B cell (primary cell): ENCODE measurements at regions not wholly inside any gene's neighbourhood (a gene's known extent, or its start where the extent isn't known, plus 50 kb on each side); places are given as distances from the start of the nearest gene placed in this dataset.

Source experiments
- EZH2 ChIP-seq: IDR thresholded peaks from 2 replicates; pipeline ENCODE4 v1.6.1; 2012; ENCODE audit warnings: borderline replicate concordance, low read depth, mild to moderate bottlenecking, moderate library complexity, low read length; ENCODE audit not compliant: insufficient read depth, poor library complexity, severe bottlenecking
- TF ChIP-seq, protein P1 (sequence below): fragments of 200-600 bp; IDR thresholded peaks from one replicate; pipeline ENCODE4 v1.8.0; 2022; ENCODE audit warnings: antibody characterized with exemption, mild to moderate bottlenecking

DNA sequence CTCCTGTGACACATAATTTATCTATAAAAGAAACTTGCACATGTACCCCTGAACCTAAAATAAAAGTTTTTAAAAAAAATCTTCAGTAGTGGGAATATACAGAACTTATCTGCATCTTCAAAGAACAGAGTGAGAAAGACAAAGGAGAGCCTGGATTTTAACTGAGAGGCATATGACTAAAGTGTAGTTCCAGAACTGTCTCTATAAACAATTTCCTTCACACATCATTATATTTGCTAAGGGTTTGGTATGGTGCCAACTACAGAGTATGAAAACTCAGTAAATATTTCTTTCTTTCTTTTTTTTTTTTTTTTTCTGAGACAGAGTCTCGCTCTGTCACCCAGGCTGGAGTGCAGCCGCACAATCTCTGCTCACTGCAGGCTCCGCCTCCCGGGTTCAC lies 49.9 kb upstream of the NFKB1 start:
- TF ChIP-seq, protein P1, sequence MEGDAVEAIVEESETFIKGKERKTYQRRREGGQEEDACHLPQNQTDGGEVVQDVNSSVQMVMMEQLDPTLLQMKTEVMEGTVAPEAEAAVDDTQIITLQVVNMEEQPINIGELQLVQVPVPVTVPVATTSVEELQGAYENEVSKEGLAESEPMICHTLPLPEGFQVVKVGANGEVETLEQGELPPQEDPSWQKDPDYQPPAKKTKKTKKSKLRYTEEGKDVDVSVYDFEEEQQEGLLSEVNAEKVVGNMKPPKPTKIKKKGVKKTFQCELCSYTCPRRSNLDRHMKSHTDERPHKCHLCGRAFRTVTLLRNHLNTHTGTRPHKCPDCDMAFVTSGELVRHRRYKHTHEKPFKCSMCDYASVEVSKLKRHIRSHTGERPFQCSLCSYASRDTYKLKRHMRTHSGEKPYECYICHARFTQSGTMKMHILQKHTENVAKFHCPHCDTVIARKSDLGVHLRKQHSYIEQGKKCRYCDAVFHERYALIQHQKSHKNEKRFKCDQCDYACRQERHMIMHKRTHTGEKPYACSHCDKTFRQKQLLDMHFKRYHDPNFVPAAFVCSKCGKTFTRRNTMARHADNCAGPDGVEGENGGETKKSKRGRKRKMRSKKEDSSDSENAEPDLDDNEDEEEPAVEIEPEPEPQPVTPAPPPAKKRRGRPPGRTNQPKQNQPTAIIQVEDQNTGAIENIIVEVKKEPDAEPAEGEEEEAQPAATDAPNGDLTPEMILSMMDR, result no peak
- TF ChIP-seq EZH2, result no peak
